Activated T-helper 17 cell treated with anti-CD3 and anti-CD28 coated beads, Interleukin-2, amount 50 U/mL, for 72 hours (primary cell): ENCODE measurements at regions not wholly inside any gene's neighbourhood (a gene's known extent, or its start where the extent isn't known, plus 50 kb on each side); places are given as distances from the start of the nearest gene placed in this dataset.

ENCODE experiments used
- ATAC-seq: fragments of 150-1000 bp; cut with Tn5 transposase; replicated peaks from 2 replicates; pipeline ENCODE4 v1.10.0; 2021; ENCODE audit warnings: mild to moderate bottlenecking, moderate library complexity
- H3K27ac Mint-ChIP-seq: one replicate; pipeline ENCODE4 v1.8.0; 2022; ENCODE audit warnings: mixed read lengths
- H3K27me3 Mint-ChIP-seq: one replicate; pipeline ENCODE4 v1.8.0; 2022; ENCODE audit warnings: mixed read lengths
- H3K36me3 Mint-ChIP-seq: one replicate; pipeline ENCODE4 v1.8.0; 2022; ENCODE audit warnings: low read depth, mild to moderate bottlenecking, mixed read lengths
- H3K4me1 Mint-ChIP-seq: one replicate; pipeline ENCODE4 v1.8.0; 2022; ENCODE audit warnings: mixed read lengths
- H3K4me3 Mint-ChIP-seq: one replicate; pipeline ENCODE4 v1.8.0; 2022; ENCODE audit warnings: mild to moderate bottlenecking, mixed read lengths
- H3K9me3 Mint-ChIP-seq: one replicate; pipeline ENCODE4 v1.8.0; 2022; ENCODE audit warnings: mixed read lengths

DNA sequence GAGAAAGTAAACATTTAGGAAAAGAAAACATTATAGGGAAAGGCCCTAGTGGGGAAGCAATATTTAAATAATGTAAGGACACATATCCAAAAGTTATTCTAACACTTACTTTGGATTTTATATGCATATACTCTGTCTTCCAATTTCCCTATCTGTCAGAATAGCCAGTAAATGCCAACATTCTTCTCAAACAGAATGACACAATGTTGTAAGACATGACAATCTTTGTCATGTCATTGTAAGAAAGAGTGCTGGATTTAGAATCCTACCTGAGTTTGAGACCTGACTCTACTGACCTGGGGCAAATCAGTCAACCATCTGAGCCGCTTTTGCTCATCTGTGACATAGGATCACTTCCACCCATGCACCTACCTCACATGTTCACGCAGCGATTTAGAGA lies 198.3 kb downstream of the PHLDA1 start:
- H3K4me3 Mint-ChIP-seq = no peak overlapping the region
- H3K36me3 Mint-ChIP-seq = no peaks in the 10 kb centered on the region
- no peaks in the 10 kb centered on the region for H3K27me3 Mint-ChIP-seq
- no peak for ATAC-seq
- no peaks in the 10 kb centered on the region for H3K4me1 Mint-ChIP-seq
- H3K9me3 Mint-ChIP-seq = no peaks in the 10 kb centered on the region
- H3K27ac Mint-ChIP-seq = no peak overlapping the region

- no peak for ATAC-seq
- no peak overlapping the region for H3K27ac Mint-ChIP-seq
- no peaks in the 10 kb centered on the region for H3K36me3 Mint-ChIP-seq
- no peaks in the 10 kb centered on the region for H3K27me3 Mint-ChIP-seq
- H3K4me1 Mint-ChIP-seq = no peaks in the 10 kb centered on the region
- no peak overlapping the region for H3K4me3 Mint-ChIP-seq
- H3K9me3 Mint-ChIP-seq = no peaks in the 10 kb centered on the region
Observed at GRCh38 chr12:75831402-75831801, 200.2 kb downstream of the PHLDA1 start.

- Mint-ChIP-seq H3K4me1 (no peaks in the 10 kb centered on the region), H3K9me3 (no peaks in the 10 kb centered on the region), H3K27ac (no peak overlapping the region), H3K36me3 (no peaks in the 10 kb centered on the region), H3K4me3 (no peak overlapping the region), H3K27me3 (no peaks in the 10 kb centered on the region)
- no peak for ATAC-seq
Observed at GRCh38 chr12:75827061-75827460, 204.5 kb downstream of the PHLDA1 start.

GRCh38 chr12:75825686-75826085 lies 205.9 kb downstream of the PHLDA1 start:
- Mint-ChIP-seq H3K4me1 (no peaks in the 10 kb centered on the region), H3K9me3 (no peaks in the 10 kb centered on the region), H3K36me3 (no peaks in the 10 kb centered on the region), H3K27me3 (no peaks in the 10 kb centered on the region), H3K4me3 (no peak overlapping the region), H3K27ac (no peak overlapping the region)
- ATAC-seq = no peak

- no peaks in the 10 kb centered on the region for H3K36me3 Mint-ChIP-seq
- H3K9me3 Mint-ChIP-seq = no peaks in the 10 kb centered on the region
- H3K4me1 Mint-ChIP-seq = no peaks in the 10 kb centered on the region
Observed at GRCh38 chr12:75823475-75823874, 208.1 kb downstream of the PHLDA1 start.

GRCh38 chr12:75822416-75822815 lies 209.2 kb downstream of the PHLDA1 start:
- no peak for ATAC-seq
- Mint-ChIP-seq H3K4me3 (no peak overlapping the region), H3K27me3 (no peaks in the 10 kb centered on the region), H3K27ac (no peak overlapping the region), H3K4me1 (no peaks in the 10 kb centered on the region), H3K36me3 (no peaks in the 10 kb centered on the region), H3K9me3 (no peaks in the 10 kb centered on the region)

More at GRCh38 chr12:75823475-75823874, 208.1 kb downstream of the PHLDA1 start:
- ATAC-seq = no peak
- no peak overlapping the region for H3K27ac Mint-ChIP-seq
- H3K27me3 Mint-ChIP-seq = no peaks in the 10 kb centered on the region
- no peak overlapping the region for H3K4me3 Mint-ChIP-seq

DNA sequence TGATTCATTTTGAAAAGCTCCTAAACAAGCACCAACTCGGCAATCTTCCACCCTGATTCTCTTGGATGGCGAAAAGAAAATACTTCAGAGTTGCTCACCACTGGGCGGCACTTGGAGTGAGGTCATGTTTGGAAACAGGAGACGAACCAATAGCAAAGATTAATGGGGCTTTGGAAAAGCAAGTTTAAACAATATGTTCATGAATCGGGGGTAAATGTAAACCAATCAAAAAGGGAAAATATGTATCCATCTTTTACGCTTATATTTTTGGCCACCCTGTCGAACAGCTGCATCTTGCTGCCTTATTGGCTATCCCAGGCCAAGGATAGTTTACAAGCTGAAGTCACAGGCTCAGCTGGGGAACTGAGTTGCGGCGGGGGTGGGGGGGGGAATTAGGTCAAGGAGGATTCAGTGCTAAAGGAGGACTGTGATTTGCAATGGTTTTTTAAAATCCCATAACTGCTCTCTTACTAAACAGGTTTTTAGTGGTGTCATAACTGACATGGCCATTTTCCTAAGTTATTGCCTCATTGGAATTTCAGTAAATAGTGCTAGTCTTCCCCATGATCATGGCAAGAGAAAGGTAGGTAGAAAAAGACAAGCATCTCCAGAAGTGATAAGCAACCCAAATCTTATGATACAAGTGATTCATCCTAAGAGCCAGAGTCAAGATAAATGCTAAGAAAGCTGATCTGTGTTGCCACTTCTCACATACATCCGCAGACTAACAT lies 210.6 kb downstream of the PHLDA1 start:
- H3K27ac Mint-ChIP-seq = no peak overlapping the region
- no peaks in the 10 kb centered on the region for H3K36me3 Mint-ChIP-seq
- ATAC-seq = no peak
- no peaks in the 10 kb centered on the region for H3K4me1 Mint-ChIP-seq
- no peaks in the 10 kb centered on the region for H3K9me3 Mint-ChIP-seq
- H3K27me3 Mint-ChIP-seq = no peaks in the 10 kb centered on the region
- no peak overlapping the region for H3K4me3 Mint-ChIP-seq

- Mint-ChIP-seq H3K4me1 (no peaks in the 10 kb centered on the region), H3K9me3 (no peaks in the 10 kb centered on the region), H3K27me3 (no peaks in the 10 kb centered on the region), H3K4me3 (no peak overlapping the region), H3K27ac (no peak overlapping the region), H3K36me3 (no peaks in the 10 kb centered on the region)
- no peak for ATAC-seq
Observed at GRCh38 chr12:75820071-75820470, 211.5 kb downstream of the PHLDA1 start.

DNA sequence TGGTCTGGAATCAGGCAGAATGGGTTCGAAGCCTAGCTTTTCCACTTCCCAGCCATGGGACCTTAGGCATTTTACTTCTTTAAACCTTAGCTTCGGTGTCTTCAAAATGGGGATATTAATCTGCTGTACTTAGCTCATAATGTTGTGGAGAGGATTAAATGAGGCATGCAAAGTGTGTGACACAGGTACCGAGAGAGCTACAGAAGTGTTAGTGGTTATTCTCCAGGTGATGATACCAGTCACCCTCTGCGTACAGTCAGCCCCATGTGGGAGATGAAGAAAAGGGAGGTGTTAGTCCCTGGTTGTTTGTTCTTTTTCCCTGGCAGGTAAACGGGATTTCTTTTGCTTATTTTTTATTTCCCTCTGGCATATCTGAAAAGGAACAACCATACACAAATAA lies 212.1 kb downstream of the PHLDA1 start:
- no peaks in the 10 kb centered on the region for H3K27me3 Mint-ChIP-seq
- no peak overlapping the region for H3K4me3 Mint-ChIP-seq
- H3K9me3 Mint-ChIP-seq = no peaks in the 10 kb centered on the region
- ATAC-seq = peak; percentile 44
- H3K27ac Mint-ChIP-seq = no peak overlapping the region
- no peaks in the 10 kb centered on the region for H3K36me3 Mint-ChIP-seq
- H3K4me1 Mint-ChIP-seq = no peaks in the 10 kb centered on the region

DNA sequence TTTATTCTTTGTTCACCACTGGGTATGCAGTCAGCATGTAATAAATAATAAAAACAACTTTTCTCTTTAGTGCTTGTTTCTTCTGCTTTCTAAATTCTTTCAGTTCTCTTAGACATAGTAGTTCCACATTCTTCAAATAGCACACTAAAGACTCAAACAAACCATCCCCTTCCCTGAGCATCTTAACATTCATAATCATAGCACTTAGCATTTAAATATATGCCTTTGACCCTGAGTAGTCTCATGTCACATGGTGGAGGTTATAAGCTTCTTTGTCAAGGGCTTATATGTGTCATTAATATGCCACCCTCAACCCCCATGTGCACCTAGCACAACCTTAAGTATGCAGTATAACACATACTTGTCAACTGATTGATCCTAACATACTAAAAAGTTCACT lies 212.7 kb downstream of the PHLDA1 start:
- no peak for ATAC-seq
- H3K27me3 Mint-ChIP-seq = no peaks in the 10 kb centered on the region
- no peaks in the 10 kb centered on the region for H3K4me1 Mint-ChIP-seq
- no peaks in the 10 kb centered on the region for H3K36me3 Mint-ChIP-seq
- no peak overlapping the region for H3K4me3 Mint-ChIP-seq
- H3K27ac Mint-ChIP-seq = no peak overlapping the region
- no peaks in the 10 kb centered on the region for H3K9me3 Mint-ChIP-seq

GRCh38 chr12:75816897-75817296 lies 214.7 kb downstream of the PHLDA1 start:
- Mint-ChIP-seq H3K27ac (no peak overlapping the region), H3K27me3 (no peaks in the 10 kb centered on the region), H3K4me3 (no peak overlapping the region), H3K36me3 (no peaks in the 10 kb centered on the region), H3K9me3 (no peaks in the 10 kb centered on the region), H3K4me1 (peaks cover 3% of the 10 kb centered on the region)
- ATAC-seq = peak; percentile 87

- Mint-ChIP-seq H3K36me3 (no peaks in the 10 kb centered on the region), H3K9me3 (no peaks in the 10 kb centered on the region), H3K27ac (no peak overlapping the region), H3K4me3 (no peak overlapping the region), H3K27me3 (no peaks in the 10 kb centered on the region), H3K4me1 (peaks cover 4% of the 10 kb centered on the region)
- ATAC-seq = no peak
Observed at GRCh38 chr12:75815756-75816155, 215.8 kb downstream of the PHLDA1 start.

DNA sequence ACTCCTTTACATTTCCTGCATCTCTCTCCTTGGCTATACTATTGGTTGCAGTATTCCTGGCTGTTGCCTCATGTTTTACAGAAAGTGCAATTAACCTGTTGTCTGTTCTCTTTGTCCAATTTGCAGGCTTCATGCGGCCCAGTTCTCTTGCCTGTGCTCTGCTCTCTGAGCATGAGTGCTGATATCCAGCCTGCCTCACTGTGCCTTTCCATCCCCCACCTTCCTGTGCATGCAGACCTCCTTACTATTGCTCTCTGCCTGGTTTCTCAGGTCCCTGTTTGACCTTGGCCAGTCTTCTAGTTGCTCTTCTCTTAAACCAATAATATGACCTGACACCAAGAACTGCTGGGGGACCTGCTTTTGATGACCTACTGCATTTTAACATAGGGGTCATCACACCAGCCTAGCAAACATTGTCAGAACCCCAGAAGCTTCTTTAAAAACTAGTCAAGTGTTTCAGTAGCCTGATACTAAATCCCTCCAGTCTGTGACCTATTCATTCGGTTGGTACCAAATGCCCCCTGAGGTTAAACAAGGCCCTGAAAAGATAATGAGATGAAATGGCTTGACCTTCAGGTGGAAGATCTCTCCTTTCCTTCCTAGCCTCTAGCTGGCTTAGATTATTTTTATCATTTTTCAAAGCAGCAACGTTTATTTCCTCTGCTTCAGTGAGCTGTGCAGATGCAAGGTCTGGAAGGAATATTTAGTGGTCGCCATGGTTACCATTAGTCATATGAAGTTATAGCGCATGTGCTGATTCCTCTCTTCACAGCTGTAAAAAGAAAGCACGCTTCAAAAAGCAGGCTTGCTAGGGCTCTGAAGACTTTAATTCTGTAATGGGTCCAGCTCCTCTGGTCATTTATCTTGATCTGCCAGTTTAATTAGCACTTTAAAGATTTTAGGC lies 216.5 kb downstream of the PHLDA1 start:
- H3K4me3 Mint-ChIP-seq = no peak overlapping the region
- no peaks in the 10 kb centered on the region for H3K27me3 Mint-ChIP-seq
- H3K36me3 Mint-ChIP-seq = no peaks in the 10 kb centered on the region
- H3K27ac Mint-ChIP-seq = peak overlapping the region; percentile 0
- H3K4me1 Mint-ChIP-seq = peaks cover 4% of the 10 kb centered on the region
- peak; percentile 47 for ATAC-seq
- H3K9me3 Mint-ChIP-seq = no peaks in the 10 kb centered on the region

DNA sequence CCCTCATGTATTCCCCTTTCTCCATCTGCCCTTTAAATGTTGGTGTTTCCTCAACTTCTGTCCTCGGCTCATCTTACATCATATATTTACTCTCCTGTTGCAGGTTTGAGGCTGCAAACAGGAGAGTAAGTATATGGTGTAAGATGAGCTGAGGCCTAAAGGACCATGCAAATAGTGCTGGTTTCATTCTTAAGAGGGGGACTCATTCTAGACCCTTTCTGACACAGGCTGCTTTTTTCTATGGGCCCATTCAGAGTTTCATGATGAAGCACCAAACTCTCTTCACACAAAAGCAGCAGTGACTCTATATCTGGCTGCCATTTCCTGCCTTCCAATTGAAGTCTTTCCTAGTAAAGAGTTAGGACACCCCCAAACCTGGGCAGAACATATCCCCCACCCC lies 218.5 kb downstream of the PHLDA1 start:
- Mint-ChIP-seq H3K27me3 (no peaks in the 10 kb centered on the region), H3K27ac (no peak overlapping the region), H3K4me1 (peaks cover 4% of the 10 kb centered on the region), H3K4me3 (no peak overlapping the region), H3K9me3 (no peaks in the 10 kb centered on the region), H3K36me3 (no peaks in the 10 kb centered on the region)
- peak; percentile 17 for ATAC-seq
